Pancreas (tissue), 10 donors: ENCODE measurements at regions not wholly inside any gene's neighbourhood (a gene's known extent, or its start where the extent isn't known, plus 50 kb on each side); places are given as distances from the start of the nearest gene placed in this dataset.
A peak's percentile ranks its signal among the peaks of the same experiment; 100 is the strongest.

ENCODE experiments used
- ATAC-seq, 4 donors: fragments of 200-7000 bp; cut with Tn5 transposase; one replicate each; pipeline versions ENCODE4 v1.8.0 to v1.9.1; 2020; ENCODE audit warnings: mild to moderate bottlenecking in 4 of 4, moderate library complexity in 4 of 4
- DNase-seq, 6 donors: peaks; one replicate each; pipeline ENCODE4 v3.0.0-alpha.2; 2020
- FAIRE-seq: peaks from 2 replicates; lab custom pipeline; 2012; peaks lifted over from hg19 to GRCh38; lab: Jason Lieb, UNC
- H3K27ac ChIP-seq, 4 donors: fragments of 200-600 bp; sonication (generic); 1 replicate in 3 of 4; 2 replicates in 1 of 4; pipeline versions ENCODE4 v1.5.0 to v1.8.0; 2020
- H3K27me3 ChIP-seq, 4 donors: fragments of 200-600 bp; one replicate each; pipeline ENCODE4 v1.8.0; 2021
- H3K36me3 ChIP-seq, 3 donors: fragments of 200-600 bp; sonication (generic) in 1 of 3; one replicate each; pipeline versions ENCODE4 v1.5.0 to v1.8.0; 2020 to 2021
- H3K4me1 ChIP-seq, 3 donors: fragments of 200-600 bp; one replicate each; pipeline ENCODE4 v1.8.0; 2021
- H3K4me3 ChIP-seq, 4 donors: fragments of 200-600 bp; sonication (generic) in 2 of 4; one replicate each; pipeline versions ENCODE4 v1.5.0 to v1.8.0; 2020 to 2021
- H3K9me3 ChIP-seq, 4 donors: fragments of 200-600 bp; one replicate each; pipeline ENCODE4 v1.8.0; 2021
- CTCF ChIP-seq, 4 donors: fragments of 200-600 bp; sonication (generic) in 3 of 4; IDR thresholded peaks; one replicate each; pipeline versions ENCODE4 v1.5.0 to v1.8.0; 2021; ENCODE audit warnings: antibody characterized with exemption in 4 of 4
- WGBS, 2 donors: extraction: QIAGEN DNeasy Blood & Tissue Kit; methylation state at CpG; one replicate each; pipeline ENCODE4 v1.1.7; 2013; 5-methylcytosine and 5-hydroxymethylcytosine counted together
- intact Hi-C, 3 donors: fragments of 100-400 bp; cut with DNase I; formaldehyde crosslinking; loops; one replicate each; pipeline versions ENCODE4 v1.11.1 to v1.14.2; 2022
- donor health status: healthy with polysubstance abuse.
- donor health status: DM: no; HTN: no; CAD: no; lungs with moderate emphysema.
- donor health status: DM: no; HTN: no; CAD: no.
- donor health status: control.
- donor health status: control.
- donor health status: Bipolar disorder and iron deficiency.
- donor health status: DM: yes; HTN: yes; CAD: no.
- donor health status: DM: no; HTN: no; CAD: no.
- donor health status: DM: no; HTN: no; CAD: no.
- donor health status: DM: yes; HTN: yes; CAD: no.

GRCh38 chr3:64945171-64945729 lies 257.4 kb upstream of the ADAMTS9 start:
- H3K4me3 ChIP-seq = no peak overlapping the region
- no peaks in the 10 kb centered on the region for H3K4me1 ChIP-seq
- intact Hi-C loops = no loop called here
- DNase-seq = no peak
- peak in 2 of 4 donors; percentile 44 to 52 for ATAC-seq
- no peak for FAIRE-seq
- no peaks in the 10 kb centered on the region for H3K36me3 ChIP-seq
- H3K27ac ChIP-seq = no peak overlapping the region
- no peaks in the 10 kb centered on the region for H3K27me3 ChIP-seq
- no peak for TF ChIP-seq CTCF (IDR thresholded peaks at IDR 0.05)
- no peaks in the 10 kb centered on the region for H3K9me3 ChIP-seq
- WGBS, 2 donors = 59 to 61% methylated on average over 6 of the region's 6 CpGs

GRCh38 chr3:64943866-64944265 lies 256.1 kb upstream of the ADAMTS9 start:
- intact Hi-C loops = no loop called here
- FAIRE-seq (no peak), ATAC-seq (no peak), DNase-seq (no peak)
- WGBS, 2 donors = 87 to 96% methylated on average over 4 of the region's 4 CpGs
- Histone ChIP-seq H3K4me1 (no peaks in the 10 kb centered on the region), H3K27me3 (no peaks in the 10 kb centered on the region), H3K27ac (no peak overlapping the region), H3K4me3 (no peak overlapping the region), H3K9me3 (no peaks in the 10 kb centered on the region), H3K36me3 (no peaks in the 10 kb centered on the region)
- TF ChIP-seq CTCF (IDR thresholded peaks at IDR 0.05) = no peak

GRCh38 chr3:64940596-64941348 lies 253.0 kb upstream of the ADAMTS9 start:
- TF ChIP-seq CTCF (IDR thresholded peaks at IDR 0.05) = no peak
- no peaks in the 10 kb centered on the region for H3K36me3 ChIP-seq
- H3K4me1 ChIP-seq = peaks cover 0 to 5% (median 0%) of the 10 kb centered on the region in 3 donors
- no peak for DNase-seq
- no peak overlapping the region for H3K27ac ChIP-seq
- 84 to 90% methylated on average over 10 of the region's 10 CpGs for WGBS, 2 donors
- H3K4me3 ChIP-seq = no peak overlapping the region
- H3K27me3 ChIP-seq = no peaks in the 10 kb centered on the region
- intact Hi-C loops = no loop called here
- no peaks in the 10 kb centered on the region for H3K9me3 ChIP-seq
- no peak for ATAC-seq
- FAIRE-seq = no peak

- no peak for DNase-seq
- Histone ChIP-seq H3K27ac (no peak overlapping the region), H3K36me3 (no peaks in the 10 kb centered on the region), H3K4me1 (peaks cover 0 to 5% (median 0%) of the 10 kb centered on the region in 3 donors), H3K27me3 (no peaks in the 10 kb centered on the region), H3K4me3 (no peak overlapping the region), H3K9me3 (no peaks in the 10 kb centered on the region)
- intact Hi-C loops = no loop called here
- ATAC-seq = no peak
- no peak for TF ChIP-seq CTCF (IDR thresholded peaks at IDR 0.05)
- FAIRE-seq = no peak
- 85 to 88% methylated on average over 10 of the region's 10 CpGs for WGBS, 2 donors
Observed at GRCh38 chr3:64939747-64940450, 252.1 kb upstream of the ADAMTS9 start.
